NCI-H2171 (cell line): ENCODE measurements at regions not wholly inside any gene's neighbourhood (a gene's known extent, or its start where the extent isn't known, plus 50 kb on each side); places are given as distances from the start of the nearest gene placed in this dataset.
"Not testable (repeated sequence)": the region's sequence is repeated elsewhere in the genome, so short reads cannot be mapped to it uniquely, and the experiment has no call there.

ENCODE experiments used
- DNase-seq: peaks from one replicate; lab custom pipeline; 2025; lab: John Stamatoyannopoulos, UW

- no peak for DNase-seq
Observed at GRCh38 chr3:130800829-130801228, 54.2 kb upstream of the PIK3R4 start.

GRCh38 chr3:130801473-130801872 is 54.8 kb upstream of the PIK3R4 start:
- no peak for DNase-seq

DNA sequence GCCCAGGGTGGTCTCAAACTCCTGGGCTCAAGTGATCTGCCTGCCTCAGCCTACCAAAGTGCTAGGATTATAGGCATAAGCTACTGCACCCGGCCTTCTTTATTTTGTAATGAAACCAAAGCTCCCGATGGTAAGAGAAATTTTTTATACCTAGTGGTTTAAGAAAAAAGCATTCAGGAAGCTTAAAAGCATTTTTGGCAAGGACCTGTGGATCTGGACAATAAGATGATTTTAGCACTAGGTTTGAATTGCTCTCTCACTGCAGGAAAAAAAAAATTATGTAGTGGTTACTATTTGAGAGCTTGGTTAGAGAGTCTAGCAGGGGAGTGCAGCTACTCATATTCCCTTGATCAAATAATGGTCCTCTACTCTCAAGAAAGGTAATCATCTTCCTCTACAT is 64.9 kb upstream of the PIK3R4 start:
- no peak for DNase-seq

- no peak for DNase-seq
Observed at GRCh38 chr3:130814691-130815472, 68.3 kb upstream of the PIK3R4 start.

- no peak for DNase-seq
Observed at GRCh38 chr3:130816561-130817445, 70.2 kb upstream of the PIK3R4 start.

- not testable (repeated sequence) for DNase-seq
Observed at GRCh38 chr3:130818066-130818465, 71.4 kb upstream of the PIK3R4 start.

GRCh38 chr3:130820976-130821375 is 72.9 kb upstream of the ATP2C1 start:
- DNase-seq, result no peak

- no peak for DNase-seq
Observed at GRCh38 chr3:130821806-130822205, 72.1 kb upstream of the ATP2C1 start.

DNA sequence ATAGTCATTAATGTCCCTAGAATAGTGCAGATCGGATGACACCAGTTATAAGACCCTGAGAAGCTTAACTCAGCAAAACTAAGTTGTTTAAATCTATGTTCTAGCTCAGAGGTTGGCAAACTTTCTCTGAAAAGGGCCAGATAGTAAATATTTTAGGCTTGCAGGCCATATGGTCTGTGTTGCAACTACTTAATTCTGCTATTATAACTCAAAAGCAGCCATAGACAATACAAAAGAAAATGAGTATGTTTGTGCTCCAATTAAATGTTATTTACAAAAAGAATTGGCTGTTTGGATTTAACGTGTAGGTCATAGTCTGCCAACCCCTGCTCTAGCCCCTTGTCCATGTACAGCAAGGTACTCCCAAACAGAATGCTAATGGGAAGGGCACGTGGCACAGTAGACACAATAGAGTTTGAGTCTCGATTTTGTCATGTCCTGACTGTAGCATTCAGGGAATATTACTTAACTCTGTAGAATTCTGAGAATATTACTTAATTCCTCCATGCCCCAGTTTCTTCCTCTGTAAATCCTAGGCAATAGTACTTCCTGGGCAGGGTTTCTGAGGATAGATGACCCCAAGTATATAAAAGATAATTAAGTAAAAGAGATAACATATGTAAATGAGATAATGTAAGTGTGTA is 70.5 kb upstream of the ATP2C1 start:
- DNase-seq, result no peak

- no peak for DNase-seq
Observed at GRCh38 chr3:130823996-130824395, 69.9 kb upstream of the ATP2C1 start.

- DNase-seq, result no peak
Observed at GRCh38 chr3:130825762-130826299, 68.1 kb upstream of the ATP2C1 start.

DNA sequence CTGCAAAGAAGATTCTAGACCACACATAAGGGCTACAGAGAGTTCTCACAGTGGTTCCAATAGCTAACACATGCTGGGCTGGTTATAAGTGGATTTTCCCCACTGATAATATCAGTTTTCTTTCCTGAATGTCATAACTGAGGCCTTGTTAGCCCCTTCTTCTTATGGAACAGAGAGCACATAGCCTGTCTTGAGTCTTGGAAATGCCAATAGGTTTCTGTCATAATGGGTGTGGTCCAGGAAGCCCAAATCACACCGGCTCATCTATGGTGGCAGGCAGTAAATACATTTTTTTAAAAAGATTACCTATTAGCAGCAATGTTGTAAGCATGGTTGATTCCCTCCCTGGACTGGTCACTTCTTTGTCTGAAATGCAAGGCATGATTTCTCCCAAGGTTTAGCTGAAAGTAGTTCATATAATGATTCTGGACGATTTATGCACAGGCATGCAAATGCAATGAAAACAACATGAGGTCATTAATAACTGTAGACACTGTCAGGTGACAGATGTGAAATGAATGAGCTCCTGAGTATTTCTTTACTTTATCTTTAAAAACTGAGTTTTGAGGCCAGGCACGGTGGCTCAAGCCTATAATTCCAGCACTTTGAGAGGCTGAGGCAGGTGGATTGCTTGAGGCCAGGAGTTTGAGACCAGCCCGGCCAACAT is 67.2 kb upstream of the ATP2C1 start:
- DNase-seq, result no peak

- no peak for DNase-seq
Observed at GRCh38 chr3:130827486-130827885, 66.4 kb upstream of the ATP2C1 start.

DNA sequence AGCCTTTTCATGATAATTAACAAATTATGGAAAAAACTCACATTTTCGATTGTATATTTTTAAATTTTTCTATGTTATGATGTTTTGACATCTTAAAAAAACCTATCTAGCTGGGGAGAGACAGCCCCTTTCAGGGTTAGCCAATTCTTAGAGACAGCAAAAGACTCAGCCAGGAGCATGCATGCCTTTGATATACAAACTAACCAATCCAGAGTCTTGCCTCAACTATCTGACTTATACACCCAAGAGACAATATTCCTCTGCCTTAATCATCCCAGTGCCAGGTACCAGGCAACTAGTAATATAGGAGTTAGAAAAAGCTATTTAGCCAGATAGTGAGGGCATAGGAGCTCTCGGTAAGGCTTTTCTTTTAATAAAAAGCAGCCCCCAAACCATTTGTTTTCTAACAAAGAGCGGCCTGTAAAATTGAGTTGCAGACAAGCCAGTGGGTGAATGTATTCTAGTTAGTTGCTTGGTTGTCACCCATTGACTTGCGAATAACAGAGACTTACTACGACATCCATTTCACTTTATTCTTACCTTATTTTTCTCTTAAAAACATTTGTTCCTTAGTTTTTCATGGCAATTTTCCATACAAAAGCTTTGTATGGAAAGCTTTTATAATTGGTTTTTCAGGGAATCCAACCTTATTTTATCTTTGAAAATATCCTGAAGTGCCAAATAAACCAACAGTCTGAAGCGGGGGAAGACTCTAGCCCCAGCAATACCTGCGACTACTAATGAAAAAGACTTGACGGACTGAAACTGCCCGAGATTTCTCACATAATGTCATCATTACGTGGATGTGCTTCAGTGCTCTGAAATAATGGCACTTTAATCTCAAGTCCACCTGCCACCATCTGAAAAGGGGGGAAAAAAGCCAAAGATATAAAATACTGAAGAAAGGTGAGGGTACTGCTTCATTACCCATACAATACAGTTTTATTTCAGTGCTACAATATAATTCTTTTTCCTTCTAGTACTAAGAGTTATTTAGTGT is 64.6 kb upstream of the ATP2C1 start:
- no peak for DNase-seq

- no peak for DNase-seq
Observed at GRCh38 chr3:130831719-130832400, 62.0 kb upstream of the ATP2C1 start.

DNA sequence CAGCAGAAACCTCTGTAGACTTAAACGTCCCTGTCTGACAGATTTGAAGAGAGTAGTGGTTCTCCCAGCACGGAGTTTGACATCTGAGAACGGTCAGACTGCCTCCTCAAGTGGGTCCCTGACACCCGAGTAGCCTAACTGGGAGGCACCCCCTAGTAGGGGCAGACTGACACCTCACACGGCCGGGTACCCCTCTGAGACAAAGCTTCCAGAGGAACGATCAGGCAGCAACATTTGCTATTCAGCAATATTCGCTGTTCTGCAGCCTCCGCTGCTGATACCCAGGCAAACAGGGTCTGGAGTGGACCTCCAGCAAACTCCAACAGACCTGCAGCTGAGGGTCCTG is 61.5 kb upstream of the ATP2C1 start:
- DNase-seq, result not testable (repeated sequence)

DNA sequence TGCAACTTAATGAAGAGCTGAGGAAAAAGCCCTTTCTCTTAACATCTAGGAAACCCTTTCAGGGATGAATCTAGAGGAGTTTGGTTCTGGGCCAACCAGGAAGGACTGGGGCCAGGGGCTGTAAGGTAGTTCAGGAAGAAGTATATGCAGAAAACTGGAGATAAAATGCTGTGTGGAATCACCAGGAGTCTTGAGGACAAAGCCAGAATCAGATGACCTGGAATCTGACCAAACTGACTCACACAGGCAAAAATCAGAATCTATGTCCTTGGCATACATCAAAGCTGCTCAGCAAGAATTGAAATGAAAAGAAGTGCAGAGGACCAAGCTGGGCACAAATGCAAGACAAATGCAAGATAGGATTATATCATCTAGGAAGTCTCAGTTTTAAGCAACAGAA is 59.4 kb upstream of the ATP2C1 start:
- DNase-seq, result no peak

DNA sequence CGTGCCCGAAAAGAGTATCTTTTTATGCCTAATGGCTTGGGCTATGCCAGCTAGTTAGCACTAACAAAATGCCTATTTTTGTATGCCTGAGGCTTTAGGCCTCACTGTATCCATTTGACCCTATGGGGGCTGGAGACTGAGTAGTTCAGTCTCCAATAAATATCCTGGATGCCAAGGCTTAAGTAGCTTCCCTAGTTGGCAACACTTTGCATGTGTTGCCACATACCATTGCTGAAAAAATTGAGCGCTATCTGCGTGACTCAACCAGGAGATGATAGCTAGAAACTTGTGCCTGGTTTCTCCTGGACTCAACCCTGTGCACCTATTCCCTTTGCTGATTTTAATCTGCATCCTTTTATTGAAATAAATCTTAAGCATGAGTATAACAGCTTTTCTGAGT is 58.4 kb upstream of the ATP2C1 start:
- DNase-seq, result no peak

GRCh38 chr3:130838898-130839600 is 54.8 kb upstream of the ATP2C1 start:
- DNase-seq, result peak; percentile 38
